Activated naive CD8-positive, alpha-beta T cell (primary cell): ENCODE measurements at regions not wholly inside any gene's neighbourhood (a gene's known extent, or its start where the extent isn't known, plus 50 kb on each side); places are given as distances from the start of the nearest gene placed in this dataset.

Experiments
- H3K27ac Mint-ChIP-seq: one replicate; pipeline ENCODE4 v1.8.0; 2021; ENCODE audit warnings: mixed read lengths
- H3K27me3 Mint-ChIP-seq: one replicate; pipeline ENCODE4 v1.8.0; 2021; ENCODE audit warnings: mixed read lengths
- H3K36me3 Mint-ChIP-seq: one replicate; pipeline ENCODE4 v1.8.0; 2021; ENCODE audit warnings: mixed read lengths
- H3K4me1 Mint-ChIP-seq: one replicate; pipeline ENCODE4 v1.8.0; 2021; ENCODE audit warnings: low read depth, mixed read lengths
- H3K4me3 Mint-ChIP-seq: one replicate; pipeline ENCODE4 v1.8.0; 2021; ENCODE audit warnings: mild to moderate bottlenecking, mixed read lengths
- H3K9me3 Mint-ChIP-seq: one replicate; pipeline ENCODE4 v1.8.0; 2021; ENCODE audit warnings: low read depth, mixed read lengths

DNA sequence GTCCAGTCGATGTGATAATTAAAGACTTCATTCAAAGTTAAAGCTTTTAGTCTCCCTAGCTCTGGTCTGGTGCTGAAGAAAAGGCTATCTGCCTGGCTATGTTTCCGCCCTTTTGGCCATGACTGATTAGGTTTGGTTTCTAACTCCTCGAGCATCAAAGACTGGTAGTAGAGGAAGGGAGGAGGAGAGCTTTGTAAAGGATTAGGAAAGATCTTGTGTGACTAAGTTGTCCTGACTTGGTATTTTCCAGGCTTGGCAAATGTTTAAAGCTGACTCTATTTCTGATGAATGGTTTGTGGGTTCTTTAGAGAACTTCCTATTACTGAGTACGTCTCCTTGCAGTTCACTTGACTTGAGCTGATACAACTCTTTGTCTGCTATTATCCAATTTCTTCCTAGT lies 312.9 kb downstream of the GJA1 start:
- H3K4me3 Mint-ChIP-seq = no peak overlapping the region
- no peaks in the 10 kb centered on the region for H3K27me3 Mint-ChIP-seq
- H3K9me3 Mint-ChIP-seq = peaks cover 4% of the 10 kb centered on the region
- H3K4me1 Mint-ChIP-seq = no peaks in the 10 kb centered on the region
- no peaks in the 10 kb centered on the region for H3K36me3 Mint-ChIP-seq
- H3K27ac Mint-ChIP-seq = no peak overlapping the region

DNA sequence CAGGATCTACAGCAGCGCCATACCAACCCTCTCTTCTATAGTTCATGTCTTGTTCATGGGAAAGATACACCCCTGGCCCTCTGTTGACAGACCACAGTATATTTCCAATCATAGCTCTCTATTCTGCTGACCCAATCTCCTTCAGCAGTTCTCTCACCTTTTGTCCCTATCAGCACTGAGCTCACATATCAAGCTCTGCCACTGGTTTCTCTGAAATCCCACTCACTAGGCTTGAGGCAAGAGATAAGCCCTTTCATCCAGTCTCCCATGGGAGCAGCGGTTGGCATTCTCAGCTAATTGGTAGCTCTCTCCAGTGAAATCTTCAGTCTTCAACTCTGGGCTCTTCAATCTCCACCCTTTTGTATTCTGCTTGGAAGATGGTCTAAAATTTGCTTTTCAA lies 313.4 kb downstream of the GJA1 start:
- Mint-ChIP-seq H3K4me1 (no peaks in the 10 kb centered on the region), H3K36me3 (no peaks in the 10 kb centered on the region), H3K27me3 (no peaks in the 10 kb centered on the region), H3K27ac (no peak overlapping the region), H3K4me3 (no peak overlapping the region), H3K9me3 (peaks cover 4% of the 10 kb centered on the region)

DNA sequence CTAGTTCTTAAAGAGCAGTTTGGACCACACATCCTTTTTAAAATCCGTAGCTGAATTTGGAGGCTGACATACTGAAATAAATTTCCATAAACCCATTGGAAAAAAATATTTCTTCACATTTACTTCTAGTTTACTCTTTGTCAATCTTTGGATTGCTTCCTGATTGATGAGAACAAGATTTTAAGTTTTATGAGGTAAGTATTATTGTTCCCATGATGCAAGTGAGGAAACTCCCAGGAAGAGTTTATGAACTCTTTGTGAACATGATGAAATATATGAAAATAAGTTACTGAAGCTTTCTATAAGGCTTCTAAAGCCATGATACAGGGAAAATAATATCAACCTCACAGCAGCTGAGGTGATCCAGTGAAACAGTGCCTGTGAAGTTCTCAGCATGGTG lies 320.0 kb downstream of the GJA1 start:
- no peaks in the 10 kb centered on the region for H3K36me3 Mint-ChIP-seq
- no peak overlapping the region for H3K4me3 Mint-ChIP-seq
- peaks cover 4% of the 10 kb centered on the region for H3K9me3 Mint-ChIP-seq
- no peaks in the 10 kb centered on the region for H3K4me1 Mint-ChIP-seq
- no peak overlapping the region for H3K27ac Mint-ChIP-seq
- H3K27me3 Mint-ChIP-seq = no peaks in the 10 kb centered on the region

DNA sequence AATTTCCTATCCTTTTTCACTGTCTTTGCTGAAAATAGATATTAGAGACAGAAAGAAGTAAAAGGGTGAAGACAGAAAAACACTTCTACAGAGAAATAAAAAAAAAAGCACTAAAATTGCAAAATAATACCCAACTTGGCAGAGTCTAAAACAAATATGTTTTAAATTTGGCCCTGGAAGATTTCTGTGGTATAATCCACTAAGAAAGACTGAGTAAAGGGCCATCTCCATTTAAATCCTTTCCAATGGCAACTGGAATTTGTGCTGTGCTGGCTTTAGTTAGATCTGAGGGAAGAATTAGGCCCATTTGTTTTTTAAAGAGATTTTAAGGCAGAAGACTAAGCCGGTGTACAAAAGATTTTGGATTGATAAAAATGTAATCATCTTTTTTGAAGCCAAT lies 321.2 kb downstream of the GJA1 start:
- Mint-ChIP-seq H3K27ac (no peak overlapping the region), H3K27me3 (no peaks in the 10 kb centered on the region), H3K36me3 (peaks cover 2% of the 10 kb centered on the region), H3K4me3 (no peak overlapping the region), H3K4me1 (no peaks in the 10 kb centered on the region), H3K9me3 (peaks cover 2% of the 10 kb centered on the region)

DNA sequence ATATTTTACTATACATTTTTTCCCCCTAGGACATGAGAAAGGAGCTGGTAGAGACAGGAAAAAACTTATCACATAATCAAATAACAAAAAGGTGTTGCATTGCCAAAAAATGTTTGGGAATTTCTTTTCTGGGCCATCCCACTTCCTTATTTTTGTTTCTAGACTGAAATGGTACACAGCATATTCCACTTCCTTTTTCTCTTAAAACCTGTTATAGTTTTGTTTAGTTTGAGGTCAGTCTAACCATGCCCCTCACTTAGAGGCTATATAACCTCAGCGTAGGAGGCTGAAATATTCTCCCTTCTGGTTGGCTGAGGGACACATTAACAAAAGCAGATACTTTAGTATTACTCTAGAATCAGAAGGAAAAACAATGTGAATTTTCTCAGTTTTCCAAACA lies 323.9 kb downstream of the GJA1 start:
- no peaks in the 10 kb centered on the region for H3K4me1 Mint-ChIP-seq

DNA sequence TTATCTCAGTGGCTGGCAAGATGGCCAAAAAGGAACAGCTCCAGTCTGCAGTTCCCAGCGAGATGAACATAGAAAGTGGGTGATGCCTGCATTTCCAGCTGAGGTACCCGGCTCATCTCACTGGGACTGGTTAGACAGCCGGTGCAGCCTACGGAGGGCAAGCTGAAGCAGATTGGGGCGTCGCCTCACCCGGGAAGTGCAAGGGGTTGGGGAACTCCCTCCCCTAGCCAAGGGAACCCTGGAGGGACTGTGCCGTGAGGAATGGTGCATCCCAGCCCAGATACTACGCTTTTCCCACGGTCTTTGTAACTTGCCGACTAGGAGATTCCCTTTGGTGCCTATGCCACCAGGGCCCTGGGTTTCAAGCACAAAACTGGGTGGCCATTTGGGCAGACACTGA lies 324.7 kb downstream of the GJA1 start:
- H3K27me3 Mint-ChIP-seq = no peaks in the 10 kb centered on the region

More for the DNA sequence above, 323.9 kb downstream of the GJA1 start:
- no peaks in the 10 kb centered on the region for H3K27me3 Mint-ChIP-seq
- H3K4me3 Mint-ChIP-seq = no peak overlapping the region
- peaks cover 3% of the 10 kb centered on the region for H3K36me3 Mint-ChIP-seq
- no peak overlapping the region for H3K27ac Mint-ChIP-seq
- peaks cover 6% of the 10 kb centered on the region for H3K9me3 Mint-ChIP-seq

DNA sequence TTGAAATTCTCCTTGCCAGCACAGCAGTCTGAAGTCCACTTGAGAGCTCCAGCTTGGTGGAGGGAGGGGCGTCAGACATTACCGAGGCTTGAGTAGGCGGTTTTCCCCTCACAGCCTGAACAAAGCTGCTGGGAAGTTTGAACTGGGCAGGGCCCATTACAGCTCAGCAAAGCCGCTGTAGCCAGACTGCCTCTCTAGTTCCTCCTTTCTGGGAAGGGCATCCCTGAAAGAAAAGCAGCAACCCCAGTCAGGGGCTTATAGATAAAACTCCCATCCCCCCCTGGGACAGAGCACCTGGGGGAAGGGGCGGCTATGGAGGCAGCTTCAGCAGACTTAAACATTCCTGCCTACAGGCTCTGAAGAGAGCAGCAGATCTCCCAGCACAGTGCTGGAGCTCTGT lies 325.3 kb downstream of the GJA1 start:
- Mint-ChIP-seq H3K4me1 (no peaks in the 10 kb centered on the region), H3K36me3 (peaks cover 3% of the 10 kb centered on the region), H3K27me3 (no peaks in the 10 kb centered on the region), H3K27ac (no peak overlapping the region), H3K9me3 (peaks cover 6% of the 10 kb centered on the region), H3K4me3 (no peak overlapping the region)

More for the DNA sequence above, 324.7 kb downstream of the GJA1 start:
- Mint-ChIP-seq H3K36me3 (peaks cover 3% of the 10 kb centered on the region), H3K4me3 (no peak overlapping the region), H3K4me1 (no peaks in the 10 kb centered on the region), H3K9me3 (peaks cover 6% of the 10 kb centered on the region), H3K27ac (no peak overlapping the region)

DNA sequence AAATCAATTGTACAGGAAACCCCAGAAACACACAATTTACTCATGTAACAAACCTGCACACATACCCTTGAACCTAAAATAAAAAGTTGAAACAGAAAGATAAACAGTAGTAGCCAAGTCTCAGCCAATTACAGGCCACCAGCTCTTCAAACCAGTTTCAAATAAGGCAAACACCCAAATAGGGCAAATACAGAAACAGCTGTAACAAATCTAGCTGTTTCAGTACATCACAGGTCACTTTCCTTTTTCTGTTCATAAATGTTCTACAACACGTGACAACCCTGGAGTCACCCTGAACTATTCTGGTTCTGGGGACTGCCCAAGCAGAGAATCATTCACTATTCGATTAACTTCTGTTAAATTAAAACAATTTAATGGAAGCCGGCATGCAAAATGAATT lies 329.0 kb downstream of the GJA1 start:
- Mint-ChIP-seq H3K27me3 (no peaks in the 10 kb centered on the region), H3K9me3 (peaks cover 6% of the 10 kb centered on the region), H3K36me3 (peaks cover 3% of the 10 kb centered on the region), H3K4me3 (no peak overlapping the region), H3K4me1 (no peaks in the 10 kb centered on the region), H3K27ac (no peak overlapping the region)

DNA sequence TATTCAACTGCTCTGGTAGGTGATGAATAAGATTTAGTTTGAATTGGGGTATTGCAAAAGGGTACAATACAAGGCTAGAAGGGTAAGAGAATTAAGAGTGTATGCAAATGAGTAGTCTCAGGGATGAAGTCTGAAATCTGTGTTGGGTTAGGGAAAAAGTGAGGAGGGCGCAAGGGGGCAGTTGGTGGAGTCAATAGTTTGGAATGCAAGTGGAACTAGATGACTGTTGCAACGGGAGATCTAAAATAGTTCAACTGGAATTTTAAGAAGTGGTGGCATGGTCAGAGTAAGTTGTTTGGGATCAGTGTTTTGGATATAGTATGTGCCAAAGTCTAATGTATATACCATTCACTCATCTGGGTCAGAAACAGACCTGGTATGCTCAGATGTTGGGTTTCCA lies 329.6 kb downstream of the GJA1 start:
- Mint-ChIP-seq H3K27ac (no peak overlapping the region), H3K4me3 (no peak overlapping the region), H3K27me3 (no peaks in the 10 kb centered on the region), H3K36me3 (peaks cover 3% of the 10 kb centered on the region), H3K9me3 (peaks cover 6% of the 10 kb centered on the region), H3K4me1 (no peaks in the 10 kb centered on the region)

DNA sequence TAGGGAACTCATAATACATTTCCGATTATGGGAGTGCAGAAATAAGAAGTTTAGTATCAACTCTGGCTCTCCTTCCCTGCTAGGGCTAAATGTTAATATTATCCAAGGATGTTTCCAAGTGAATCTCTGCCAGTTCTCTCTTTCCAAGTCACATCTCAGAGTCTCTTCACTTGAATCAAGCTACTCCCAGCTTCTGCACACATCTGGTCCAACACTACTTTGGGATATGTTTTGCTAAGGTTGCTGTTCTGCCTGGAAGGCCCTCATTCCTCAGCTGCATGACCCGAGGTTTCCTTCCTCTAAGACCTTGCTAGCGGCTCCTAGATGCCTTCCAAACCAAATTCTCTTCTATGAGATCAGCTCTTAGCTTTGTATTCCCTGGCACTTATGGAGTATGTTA lies 331.8 kb downstream of the GJA1 start:
- H3K9me3 Mint-ChIP-seq = no peaks in the 10 kb centered on the region
- H3K4me3 Mint-ChIP-seq = no peak overlapping the region
- no peak overlapping the region for H3K27ac Mint-ChIP-seq
- no peaks in the 10 kb centered on the region for H3K36me3 Mint-ChIP-seq
- no peaks in the 10 kb centered on the region for H3K27me3 Mint-ChIP-seq
- H3K4me1 Mint-ChIP-seq = peaks cover 10% of the 10 kb centered on the region

DNA sequence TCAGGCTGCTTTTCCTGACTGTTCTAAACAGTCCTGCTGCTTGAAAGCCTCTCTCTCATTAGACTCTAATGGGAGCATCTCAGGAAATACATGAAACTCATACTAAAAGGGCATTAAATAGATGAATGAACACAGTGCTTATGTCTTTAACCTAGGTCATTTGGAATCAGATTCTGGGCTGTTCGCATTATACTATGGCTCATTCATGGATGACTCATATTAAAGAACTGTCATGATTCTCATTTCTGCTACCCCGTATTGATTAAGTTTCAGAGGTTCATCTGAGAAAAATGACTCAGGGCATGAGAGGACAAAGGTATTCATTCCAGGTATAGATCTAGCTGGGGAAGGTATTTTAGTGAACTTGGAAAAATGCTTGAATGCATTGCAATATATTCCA lies 335.5 kb downstream of the GJA1 start:
- H3K4me1 Mint-ChIP-seq = peaks cover 11% of the 10 kb centered on the region
- H3K36me3 Mint-ChIP-seq = no peaks in the 10 kb centered on the region

DNA sequence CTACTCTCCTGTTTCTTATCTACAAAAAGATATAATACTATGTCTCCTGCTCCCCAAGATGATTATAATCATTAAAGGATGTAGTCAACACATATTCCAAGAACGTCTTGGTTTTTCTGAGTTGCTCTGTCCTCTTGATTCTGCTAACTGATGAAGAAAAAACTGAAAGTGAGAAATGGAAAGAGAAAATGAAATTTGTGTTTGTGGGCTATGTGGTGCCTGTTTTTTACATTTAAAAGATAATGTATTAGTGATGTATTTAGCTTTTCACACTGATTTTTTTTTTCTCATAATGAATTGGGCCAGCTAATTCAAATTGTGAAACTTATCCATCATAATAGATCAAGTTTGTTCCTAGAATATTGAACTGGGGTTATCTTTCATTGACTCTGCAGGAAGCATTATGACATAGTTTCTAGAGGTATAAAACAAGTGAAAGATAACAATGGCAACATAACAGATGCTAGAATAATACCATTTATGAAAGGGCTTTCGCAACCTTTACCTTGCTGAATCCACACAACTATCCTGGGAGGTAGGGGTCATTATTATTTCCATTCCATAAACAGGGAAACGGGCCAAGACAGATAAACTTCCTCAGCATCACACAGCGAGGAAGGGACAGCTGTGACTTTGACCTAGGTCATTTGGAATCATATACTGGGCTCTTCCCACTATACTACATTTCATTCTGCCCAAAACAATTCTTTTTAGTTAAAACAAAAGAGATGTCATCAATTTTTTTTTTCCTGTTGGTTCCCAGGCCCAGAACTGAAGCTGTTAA lies 336.7 kb downstream of the GJA1 start:
- peaks cover 11% of the 10 kb centered on the region for H3K4me1 Mint-ChIP-seq
- no peaks in the 10 kb centered on the region for H3K9me3 Mint-ChIP-seq
- peak overlapping the region; percentile 3 for H3K27ac Mint-ChIP-seq
- H3K4me3 Mint-ChIP-seq = no peak overlapping the region
- no peaks in the 10 kb centered on the region for H3K36me3 Mint-ChIP-seq
- H3K27me3 Mint-ChIP-seq = no peaks in the 10 kb centered on the region

More for the DNA sequence above, 335.5 kb downstream of the GJA1 start:
- H3K9me3 Mint-ChIP-seq = no peaks in the 10 kb centered on the region
- H3K4me3 Mint-ChIP-seq = no peak overlapping the region
- no peak overlapping the region for H3K27ac Mint-ChIP-seq
- H3K27me3 Mint-ChIP-seq = no peaks in the 10 kb centered on the region

DNA sequence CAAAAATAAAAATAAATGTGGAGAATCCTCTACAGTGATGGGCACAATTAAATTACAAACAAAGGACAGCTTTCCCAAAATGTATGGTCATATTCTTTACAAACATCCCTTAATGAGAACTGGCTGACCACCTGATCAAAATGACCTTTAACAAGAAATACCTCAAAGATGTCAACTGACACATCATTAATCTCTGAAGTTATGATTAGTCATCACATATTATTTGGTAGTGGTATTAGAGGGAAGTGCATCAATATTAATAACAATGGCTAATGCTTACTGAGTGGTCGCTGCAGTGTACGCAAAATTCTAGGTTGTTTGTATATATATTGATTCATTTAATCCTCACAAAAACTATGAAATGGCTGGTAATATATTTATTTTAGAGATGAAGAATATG lies 340.6 kb downstream of the GJA1 start:
- Mint-ChIP-seq H3K4me3 (no peak overlapping the region), H3K9me3 (no peaks in the 10 kb centered on the region), H3K27ac (no peak overlapping the region)

DNA sequence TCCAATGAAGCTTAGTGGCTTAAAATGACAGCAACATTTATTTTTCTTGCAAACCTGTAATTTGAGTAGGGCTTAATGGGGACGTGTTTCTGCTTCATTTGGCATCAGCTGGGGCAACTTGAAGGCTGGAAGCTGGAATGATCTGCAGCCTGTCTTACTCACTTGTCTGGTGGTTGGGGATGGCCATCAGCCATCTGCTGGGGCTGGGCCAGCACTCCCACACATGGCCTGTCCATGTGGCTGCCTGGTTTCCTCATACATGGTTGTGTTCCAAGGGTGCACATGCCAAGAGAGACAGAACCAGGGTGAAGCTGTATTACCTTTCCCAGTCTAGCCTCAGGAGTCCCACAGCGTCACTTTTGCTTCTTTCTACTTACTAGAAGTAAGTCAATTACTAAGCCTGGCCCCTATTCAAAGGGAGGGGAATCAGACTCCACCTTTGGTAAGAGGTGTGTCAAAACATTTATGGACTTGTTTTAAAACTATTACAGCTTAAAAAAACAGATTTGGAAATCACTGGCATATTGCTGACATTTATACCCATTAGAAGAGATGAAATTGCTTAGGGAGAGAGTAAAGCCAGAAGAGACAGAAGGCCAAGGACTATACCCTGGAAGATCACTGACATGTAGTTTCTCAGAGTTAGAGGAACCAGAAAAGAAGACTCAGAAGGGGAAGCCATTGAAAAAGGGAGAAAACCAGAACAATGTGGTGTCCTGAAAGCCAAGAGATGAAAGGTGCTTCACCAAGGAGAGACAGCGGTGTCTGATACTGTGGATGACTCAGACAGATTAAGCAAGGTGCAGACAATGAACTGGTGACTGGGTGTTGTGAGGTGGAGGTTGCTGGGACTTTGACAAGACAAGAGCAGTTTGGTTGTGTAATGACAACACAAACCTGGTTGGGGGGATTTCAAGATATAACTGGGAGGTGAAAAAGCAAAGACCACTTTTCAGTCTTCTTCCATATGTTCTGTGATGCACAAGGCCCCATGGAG lies 345.2 kb downstream of the GJA1 start:
- Mint-ChIP-seq H3K4me3 (no peak overlapping the region), H3K4me1 (no peaks in the 10 kb centered on the region), H3K27me3 (no peaks in the 10 kb centered on the region), H3K27ac (no peak overlapping the region), H3K36me3 (no peaks in the 10 kb centered on the region), H3K9me3 (no peaks in the 10 kb centered on the region)

More for the DNA sequence above, 340.6 kb downstream of the GJA1 start:
- Mint-ChIP-seq H3K36me3 (no peaks in the 10 kb centered on the region), H3K4me1 (peaks cover 8% of the 10 kb centered on the region), H3K27me3 (no peaks in the 10 kb centered on the region)
